ENCODE measurements at regions not wholly inside any gene's neighbourhood (a gene's known extent, or its start where the extent isn't known, plus 50 kb on each side); places are given as distances from the start of the nearest gene placed in this dataset.
A peak's percentile ranks its signal among the peaks of the same experiment; 100 is the strongest.

- no peak for DNase-seq
- intact Hi-C loops (cut with DNase I), result no loop called here
These were observed 52.3 kb upstream of the SIPA1L2 start for GRCh38 chr1:232682248-232682647.

GRCh38 chr1:232684371-232685105 is 54.6 kb upstream of the SIPA1L2 start:
- no peak for DNase-seq
- intact Hi-C loops (cut with DNase I), result no loop called here

- intact Hi-C loops (cut with DNase I), result no loop called here
- DNase-seq, result no peak
These were observed 56.4 kb upstream of the SIPA1L2 start for GRCh38 chr1:232686346-232686745.

GRCh38 chr1:232687304-232687703 is 57.4 kb upstream of the SIPA1L2 start:
- DNase-seq, result no peak
- intact Hi-C loops (cut with DNase I), result no loop called here

GRCh38 chr1:232687728-232688127 is 57.8 kb upstream of the SIPA1L2 start:
- DNase-seq, result no peak
- intact Hi-C loops (cut with DNase I), result no loop called here

GRCh38 chr1:232688398-232688797 is 58.5 kb upstream of the SIPA1L2 start:
- DNase-seq, result no peak
- intact Hi-C loops (cut with DNase I), result no loop called here

GRCh38 chr1:232689711-232690110 is 59.8 kb upstream of the SIPA1L2 start:
- DNase-seq, result no peak
- intact Hi-C loops (cut with DNase I), result no loop called here

- no peak for DNase-seq
These were observed 60.5 kb upstream of the SIPA1L2 start for GRCh38 chr1:232690285-232690935.

GRCh38 chr1:232694475-232694874 is 64.5 kb upstream of the SIPA1L2 start:
- no peak for DNase-seq
- intact Hi-C loops (cut with DNase I), result no loop called here

More at GRCh38 chr1:232690285-232690935, 60.5 kb upstream of the SIPA1L2 start:
- intact Hi-C loops (cut with DNase I), result no loop called here

- intact Hi-C loops (cut with DNase I), result no loop called here
- DNase-seq, result no peak
These were observed 65.9 kb upstream of the SIPA1L2 start for GRCh38 chr1:232695621-232696385.

- intact Hi-C loops (cut with DNase I), result no loop called here
- no peak for DNase-seq
These were observed 66.5 kb upstream of the SIPA1L2 start for GRCh38 chr1:232696466-232696865.

GRCh38 chr1:232697187-232697822 is 67.4 kb upstream of the SIPA1L2 start:
- intact Hi-C loops (cut with DNase I), result no loop called here
- no peak for DNase-seq

- intact Hi-C loops (cut with DNase I), result no loop called here
- no peak for DNase-seq
These were observed 69.9 kb upstream of the SIPA1L2 start for GRCh38 chr1:232699814-232700213.

GRCh38 chr1:232702911-232703310 is 73.0 kb upstream of the SIPA1L2 start:
- intact Hi-C loops (cut with DNase I), result no loop called here
- no peak for DNase-seq

GRCh38 chr1:232704256-232704655 is 74.3 kb upstream of the SIPA1L2 start:
- intact Hi-C loops (cut with DNase I), result no loop called here
- DNase-seq, result no peak

- intact Hi-C loops (cut with DNase I), result no loop called here
- DNase-seq, result peak in 5 of 10 donors; percentile 23 to 86 (median 27)
These were observed 75.1 kb upstream of the SIPA1L2 start for GRCh38 chr1:232704694-232705680.

- no peak for DNase-seq
These were observed 76.1 kb upstream of the SIPA1L2 start for GRCh38 chr1:232705815-232706575.

GRCh38 chr1:232707142-232707541 is 77.2 kb upstream of the SIPA1L2 start:
- intact Hi-C loops (cut with DNase I), result no loop called here
- DNase-seq, result no peak

More at GRCh38 chr1:232705815-232706575, 76.1 kb upstream of the SIPA1L2 start:
- intact Hi-C loops (cut with DNase I), result no loop called here

GRCh38 chr1:232709386-232709785 is 79.5 kb upstream of the SIPA1L2 start:
- DNase-seq, result no peak

More at GRCh38 chr1:232709386-232709785, 79.5 kb upstream of the SIPA1L2 start:
- intact Hi-C loops (cut with DNase I), result no loop called here
